Right renal pelvis (tissue), 4 donors: ENCODE measurements at regions not wholly inside any gene's neighbourhood (a gene's known extent, or its start where the extent isn't known, plus 50 kb on each side); places are given as distances from the start of the nearest gene placed in this dataset.

ENCODE experiments used
- DNase-seq, 4 donors: peaks; one replicate each; pipeline ENCODE4 v3.0.0-alpha.2; 2013; ENCODE audit warnings: low read depth in 4 of 4, low spot score in 3 of 4, missing footprints in 1 of 4

DNA sequence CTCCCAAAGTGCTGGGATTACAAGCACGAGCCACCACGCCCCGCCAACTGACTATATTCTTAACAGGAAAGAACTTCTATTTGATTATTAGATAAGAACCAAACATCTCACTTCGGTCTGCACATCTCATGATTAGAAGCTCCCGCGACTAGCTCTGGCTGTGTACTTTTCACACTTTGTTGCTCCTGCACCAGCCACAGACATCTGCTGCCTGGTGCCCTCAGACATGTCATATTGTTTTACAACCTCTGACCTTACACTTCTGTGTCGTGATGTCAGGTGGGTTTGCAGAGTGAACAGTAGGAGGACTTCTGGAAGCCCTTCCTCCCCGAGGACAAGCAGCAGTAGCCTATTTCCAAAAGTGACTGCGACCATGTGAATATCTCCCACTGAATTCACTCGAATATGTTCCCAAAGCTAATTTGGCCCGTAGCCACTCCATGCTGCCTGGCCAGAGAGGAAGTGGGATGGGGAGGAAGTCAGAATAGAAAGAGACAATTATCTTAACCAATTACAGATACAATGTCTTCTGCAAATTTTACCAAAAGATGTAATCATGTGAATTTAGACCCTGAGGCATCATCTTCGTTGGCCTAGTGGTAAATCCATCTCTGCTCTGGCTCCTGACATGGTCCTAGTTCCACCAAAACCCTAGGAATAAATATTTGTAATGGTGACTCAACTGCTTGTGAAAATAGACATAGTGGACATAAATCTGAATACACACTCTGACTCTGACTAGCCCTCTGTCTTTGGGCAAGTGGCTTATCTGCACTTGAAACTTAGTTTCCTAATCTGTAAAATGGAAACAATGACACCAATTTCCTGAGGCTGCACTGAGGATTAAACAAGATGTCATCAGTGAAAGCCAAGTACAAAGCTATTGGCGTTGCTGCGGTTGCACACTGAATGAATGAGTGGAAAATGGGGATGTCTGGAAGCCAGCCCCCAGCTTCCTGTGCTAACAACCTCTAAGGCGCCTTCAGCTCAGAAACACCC, 406.1 kb downstream of the LRATD1 start:
- no peak for DNase-seq

DNA sequence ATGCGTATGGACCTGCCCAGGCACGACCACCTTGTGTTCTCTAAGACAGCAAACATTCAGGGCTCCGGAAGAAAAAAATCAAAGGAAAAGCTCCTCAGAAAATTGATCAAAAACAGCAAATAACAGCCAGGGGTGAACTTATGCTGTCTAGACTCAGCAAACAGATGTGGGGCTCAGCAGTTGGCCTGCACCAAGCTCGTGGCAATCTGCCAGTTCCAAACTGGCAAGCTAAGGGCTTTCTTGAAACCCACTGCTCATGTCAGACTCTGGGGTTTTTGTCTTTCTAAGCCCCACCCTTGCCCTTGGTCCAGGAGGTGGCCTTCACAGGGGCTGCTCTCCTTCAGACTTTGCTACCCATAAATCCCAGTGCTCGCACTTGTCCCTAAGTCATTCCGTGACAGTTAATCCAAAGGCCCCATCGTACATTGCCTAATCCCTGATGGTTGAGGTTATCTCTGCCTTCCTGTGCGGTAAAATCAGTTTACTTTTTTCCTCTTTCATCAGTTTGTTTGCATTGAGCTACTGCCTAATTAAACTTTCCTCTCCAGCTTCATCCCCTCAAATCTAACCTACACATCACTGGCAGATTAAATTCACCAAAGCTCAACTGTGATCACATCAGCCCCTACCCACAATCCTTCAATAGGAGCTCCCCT, 408.0 kb downstream of the LRATD1 start:
- no peak for DNase-seq

- DNase-seq = no peak
These were observed 408.9 kb downstream of the LRATD1 start for GRCh38 chr2:15041429-15041837.

- DNase-seq = no peak
These were observed 410.3 kb downstream of the LRATD1 start for GRCh38 chr2:15042801-15043217.

GRCh38 chr2:15043336-15044058, 411.0 kb downstream of the LRATD1 start:
- no peak for DNase-seq

DNA sequence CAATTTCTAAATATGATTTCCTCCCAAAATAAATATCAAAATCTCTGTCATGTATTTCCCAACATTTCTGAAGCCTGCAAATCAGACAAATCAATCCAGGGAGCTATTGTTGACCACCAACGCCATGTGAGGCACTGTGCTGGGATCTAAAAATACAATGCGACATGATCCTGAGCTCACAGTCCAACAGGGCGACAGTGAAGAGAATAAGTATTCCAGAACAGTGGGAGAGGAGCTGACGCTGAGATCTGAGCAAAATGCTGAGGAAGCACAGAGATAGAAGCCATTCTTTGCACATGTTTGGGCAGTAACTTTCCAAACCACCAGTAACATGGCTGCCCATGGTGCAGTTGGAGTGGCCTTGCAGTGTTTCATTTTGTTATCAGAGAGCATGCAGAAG, 412.5 kb downstream of the LRATD1 start:
- DNase-seq = no peak

DNA sequence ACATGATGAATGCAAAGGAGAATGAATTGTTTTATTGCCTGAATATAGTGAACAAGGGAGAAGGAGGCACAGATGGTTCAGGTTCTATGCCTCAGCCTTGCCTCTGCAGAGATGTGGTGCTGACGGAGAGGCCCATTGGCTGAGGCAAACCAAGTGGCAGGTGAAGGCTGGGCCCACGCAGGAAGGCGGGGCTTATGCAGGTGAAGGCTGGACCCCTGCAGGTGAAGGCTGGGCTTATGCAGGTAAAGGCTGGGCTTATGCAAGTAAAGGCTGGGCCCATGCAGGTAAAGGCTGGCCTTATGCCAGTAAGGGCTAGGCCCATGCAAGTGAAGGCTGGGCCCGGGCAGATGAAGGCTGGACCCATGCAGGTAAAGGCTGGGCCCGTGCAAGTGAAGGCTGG, 414.7 kb downstream of the LRATD1 start:
- no peak for DNase-seq

DNA sequence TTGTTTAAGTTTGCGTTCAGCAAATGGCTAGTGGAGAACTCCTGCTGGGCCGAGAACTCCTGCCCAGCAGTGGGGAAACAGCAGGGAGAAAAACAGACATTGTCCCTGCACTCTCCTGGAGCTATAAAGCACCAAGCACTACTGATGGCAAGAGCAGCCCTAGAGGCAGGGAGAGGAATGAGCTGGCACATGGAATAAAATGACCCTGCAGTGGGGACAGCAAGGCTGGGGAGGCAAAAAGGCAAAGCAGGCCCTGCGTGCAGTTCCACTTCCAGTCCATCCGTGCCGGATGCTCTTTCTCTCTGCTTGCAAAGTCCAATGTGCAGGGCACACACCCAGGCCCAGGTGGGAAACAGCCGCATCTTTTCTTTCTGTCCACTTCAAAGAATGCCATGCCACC, 415.5 kb downstream of the LRATD1 start:
- DNase-seq = no peak

- DNase-seq = no peak
These were observed 416.8 kb downstream of the LRATD1 start for GRCh38 chr2:15049096-15049993.

- DNase-seq = no peak
These were observed 418.0 kb downstream of the LRATD1 start for GRCh38 chr2:15050483-15050882.

GRCh38 chr2:15053542-15053941, 421.0 kb downstream of the LRATD1 start:
- no peak for DNase-seq

DNA sequence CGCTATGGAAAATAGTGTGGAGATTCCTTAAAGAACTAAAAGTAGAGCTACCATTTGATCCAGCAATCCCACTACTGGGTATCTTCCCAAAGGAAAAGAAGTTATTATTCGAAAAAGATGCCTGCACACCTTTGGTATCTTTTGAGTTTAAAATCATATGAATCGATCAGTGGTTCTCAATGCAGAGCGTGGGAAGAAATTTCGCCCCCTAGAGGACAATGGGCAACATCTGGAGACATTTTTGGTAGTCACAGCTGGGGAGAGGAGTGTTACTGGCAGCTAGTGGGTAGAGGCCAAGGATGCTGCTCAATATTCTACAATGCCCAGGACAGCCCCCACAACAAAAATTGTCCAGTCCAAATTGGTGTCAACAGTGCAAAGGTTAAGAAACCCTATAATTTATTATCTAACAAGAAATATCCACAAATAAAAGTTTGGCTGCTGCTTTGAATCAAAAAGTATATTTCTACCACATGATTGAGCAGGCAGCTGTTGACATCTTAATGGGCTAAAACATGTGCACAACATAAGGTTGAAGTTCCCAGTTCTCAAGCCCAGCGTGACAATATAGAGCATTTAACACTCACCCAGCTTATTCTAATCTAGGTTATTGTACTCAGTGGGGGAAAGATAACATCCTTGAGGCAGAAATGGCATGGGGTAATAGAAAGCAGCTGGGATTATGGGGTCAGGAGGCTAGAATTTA, 425.7 kb downstream of the LRATD1 start:
- DNase-seq = no peak

GRCh38 chr2:15058721-15059157, 426.2 kb downstream of the LRATD1 start:
- DNase-seq = no peak

DNA sequence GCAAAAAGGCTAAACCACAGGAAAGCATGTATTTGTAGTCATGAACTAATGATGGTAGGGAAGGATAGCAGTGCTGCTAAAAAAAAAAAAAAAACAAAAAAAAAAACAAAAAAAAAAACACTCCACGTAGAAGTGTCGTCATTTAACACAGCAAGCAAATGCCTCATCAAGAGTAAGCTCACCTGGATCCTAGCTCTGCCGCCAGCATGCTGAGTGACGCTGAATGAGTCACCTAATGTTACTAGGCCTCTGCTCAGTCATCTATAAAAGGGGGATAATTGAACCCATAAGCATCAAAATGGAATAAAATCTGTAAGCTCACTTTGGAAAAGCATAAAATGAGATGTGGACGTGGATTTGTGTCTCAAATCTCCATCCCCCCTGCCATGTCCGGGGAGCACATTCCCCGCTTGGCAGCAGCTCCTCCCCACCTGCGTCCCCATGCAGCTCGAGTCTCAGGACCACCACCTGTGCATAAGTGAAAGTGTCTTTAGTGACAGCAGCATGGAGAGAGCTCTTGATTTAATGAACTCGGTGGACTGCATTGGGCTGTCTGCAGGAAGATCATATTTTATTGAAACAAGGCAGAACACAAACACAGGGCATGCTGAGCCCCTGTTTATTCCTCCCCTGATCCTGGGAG, 427.5 kb downstream of the LRATD1 start:
- no peak for DNase-seq

GRCh38 chr2:15061268-15061667, 428.8 kb downstream of the LRATD1 start:
- no peak for DNase-seq

GRCh38 chr2:15066138-15066537, 433.6 kb downstream of the LRATD1 start:
- DNase-seq = no peak

GRCh38 chr2:15069149-15069548, 436.6 kb downstream of the LRATD1 start:
- no peak for DNase-seq

GRCh38 chr2:15072836-15073235, 440.3 kb downstream of the LRATD1 start:
- DNase-seq = no peak

- no peak for DNase-seq
These were observed 441.1 kb downstream of the LRATD1 start for GRCh38 chr2:15073664-15074063.
